SU-DHL-6 (cell line): ENCODE measurements at regions not wholly inside any gene's neighbourhood (a gene's known extent, or its start where the extent isn't known, plus 50 kb on each side); places are given as distances from the start of the nearest gene placed in this dataset.

Experiments
- H2AFZ ChIP-seq: fragments of 200-600 bp; sonication (generic); 2 replicates; pipeline ENCODE4 v1.6.1; 2014; ENCODE audit warnings: low read depth, mild to moderate bottlenecking, moderate library complexity, mixed read lengths, antibody characterized with exemption, low read length; ENCODE audit not compliant: severe bottlenecking
- H3F3A ChIP-seq: fragments of 200-600 bp; shearing (Covaris generic); 2 replicates; pipeline ENCODE4 v1.6.0; 2016; ENCODE audit warnings: antibody characterized with exemption, mild to moderate bottlenecking; ENCODE audit not compliant: insufficient read depth
- H3K27ac ChIP-seq: fragments of 200-600 bp; sonication (generic); 2 replicates; pipeline ENCODE4 v1.5.1; 2016; ENCODE audit warnings: low read depth, mild to moderate bottlenecking, low read length, moderate library complexity, mixed read lengths
- H3K27me3 ChIP-seq: fragments of 200-600 bp; sonication (generic), shearing (Covaris generic); 2 replicates; pipeline ENCODE4 v1.6.0; 2014; ENCODE audit warnings: mild to moderate bottlenecking, low read length
- H3K36me3 ChIP-seq: fragments of 200-600 bp; sonication (generic); 2 replicates; pipeline ENCODE4 v1.6.1; 2014; ENCODE audit warnings: mild to moderate bottlenecking, low read length, mixed read lengths
- H3K4me2 ChIP-seq: fragments of 300-600, 200-600 bp; shearing (Covaris generic), sonication (generic); 2 replicates; pipeline ENCODE4 v1.6.0; 2014; ENCODE audit warnings: low read length, low read depth, mild to moderate bottlenecking; ENCODE audit not compliant: poor library complexity, severe bottlenecking
- H3K4me3 ChIP-seq: fragments of 200-600 bp; sonication (generic); 2 replicates; pipeline ENCODE4 v1.5.1; 2014; ENCODE audit warnings: antibody characterized with exemption, low read length, mild to moderate bottlenecking, mixed read lengths; ENCODE audit not compliant: insufficient read depth, poor library complexity, severe bottlenecking
- H3K79me2 ChIP-seq: fragments of 200-600 bp; sonication (generic); 2 replicates; pipeline ENCODE4 v1.6.1; 2014; ENCODE audit warnings: mild to moderate bottlenecking, low read length, moderate library complexity; ENCODE audit not compliant: insufficient read depth
- H3K9ac ChIP-seq: fragments of 200-600 bp; sonication (generic); 2 replicates; pipeline ENCODE4 v1.7.0; 2014; ENCODE audit warnings: mild to moderate bottlenecking, low read length
- H3K9me2 ChIP-seq: fragments of 200-600 bp; sonication (generic); replicated peaks from 2 replicates; pipeline ENCODE4 v1.6.1; 2014; ENCODE audit warnings: low read length; ENCODE audit not compliant: insufficient read depth
- H3K9me3 ChIP-seq: fragments of 200-600 bp; sonication (generic); 2 replicates; pipeline ENCODE4 v1.6.1; 2014; ENCODE audit warnings: low read length, mixed read lengths; ENCODE audit not compliant: insufficient read depth
- H4K20me1 ChIP-seq: fragments of 200-600 bp; sonication (generic); 2 replicates; pipeline ENCODE4 v1.6.1; 2014; ENCODE audit warnings: low read depth, mild to moderate bottlenecking, antibody characterized with exemption, low read length, moderate library complexity, mixed read lengths
- EZH2phosphoT487 ChIP-seq: fragments of 200-600 bp; sonication (generic), shearing (Covaris generic); conservative IDR thresholded peaks from 2 replicates; pipeline ENCODE4 v1.6.1; 2018; ENCODE audit warnings: mild to moderate bottlenecking, antibody characterized with exemption, low read length, moderate library complexity, mixed read lengths
- TF ChIP-seq, protein P1 (sequence below): fragments of 200-600 bp; sonication (generic); IDR thresholded peaks from one replicate; pipeline ENCODE4 v1.5.1; 2017; ENCODE audit warnings: antibody characterized with exemption, mild to moderate bottlenecking, low read length, moderate library complexity; ENCODE audit not compliant: insufficient read depth, poor library complexity, severe bottlenecking

- no peaks in the 10 kb centered on the region for H3K79me2 ChIP-seq
- H3K9ac ChIP-seq: no peak overlapping the region
- H4K20me1 ChIP-seq: no peaks in the 10 kb centered on the region
- no peaks in the 10 kb centered on the region for H3F3A ChIP-seq
- no peak overlapping the region for H2AFZ ChIP-seq
- no peaks in the 10 kb centered on the region for H3K36me3 ChIP-seq
- TF ChIP-seq EZH2phosphoT487: no peak
- TF ChIP-seq, protein P1, sequence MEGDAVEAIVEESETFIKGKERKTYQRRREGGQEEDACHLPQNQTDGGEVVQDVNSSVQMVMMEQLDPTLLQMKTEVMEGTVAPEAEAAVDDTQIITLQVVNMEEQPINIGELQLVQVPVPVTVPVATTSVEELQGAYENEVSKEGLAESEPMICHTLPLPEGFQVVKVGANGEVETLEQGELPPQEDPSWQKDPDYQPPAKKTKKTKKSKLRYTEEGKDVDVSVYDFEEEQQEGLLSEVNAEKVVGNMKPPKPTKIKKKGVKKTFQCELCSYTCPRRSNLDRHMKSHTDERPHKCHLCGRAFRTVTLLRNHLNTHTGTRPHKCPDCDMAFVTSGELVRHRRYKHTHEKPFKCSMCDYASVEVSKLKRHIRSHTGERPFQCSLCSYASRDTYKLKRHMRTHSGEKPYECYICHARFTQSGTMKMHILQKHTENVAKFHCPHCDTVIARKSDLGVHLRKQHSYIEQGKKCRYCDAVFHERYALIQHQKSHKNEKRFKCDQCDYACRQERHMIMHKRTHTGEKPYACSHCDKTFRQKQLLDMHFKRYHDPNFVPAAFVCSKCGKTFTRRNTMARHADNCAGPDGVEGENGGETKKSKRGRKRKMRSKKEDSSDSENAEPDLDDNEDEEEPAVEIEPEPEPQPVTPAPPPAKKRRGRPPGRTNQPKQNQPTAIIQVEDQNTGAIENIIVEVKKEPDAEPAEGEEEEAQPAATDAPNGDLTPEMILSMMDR: no peak
- H3K4me3 ChIP-seq: no peak overlapping the region
- H3K9me2 ChIP-seq: no peaks in the 10 kb centered on the region
- H3K9me3 ChIP-seq: no peaks in the 10 kb centered on the region
- no peaks in the 10 kb centered on the region for H3K27me3 ChIP-seq
- no peak overlapping the region for H3K4me2 ChIP-seq
- no peak overlapping the region for H3K27ac ChIP-seq
Observed at GRCh38 chr3:107897471-107898061, 193.3 kb downstream of the CD47 start.

DNA sequence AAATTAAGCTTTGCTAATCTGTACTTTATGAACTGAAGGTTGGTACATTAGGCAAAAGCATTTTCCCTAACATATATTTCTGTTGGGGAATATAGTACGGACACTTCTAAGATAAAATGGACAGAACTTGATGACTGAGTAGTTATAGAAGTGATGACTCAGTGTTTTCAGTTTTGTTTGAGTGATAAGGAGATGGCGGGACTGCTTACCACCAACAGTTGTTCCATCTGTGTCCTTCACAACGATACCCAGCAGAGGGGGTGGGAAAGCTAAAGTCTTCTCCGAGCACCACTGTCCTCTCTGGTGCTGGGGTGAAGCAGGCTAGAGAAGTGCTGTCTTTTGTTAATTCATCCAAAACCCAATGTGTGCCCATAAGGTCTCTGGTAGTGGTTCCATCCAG lies 195.8 kb downstream of the CD47 start:
- Histone ChIP-seq H3K27ac (no peak overlapping the region), H3K4me2 (no peak overlapping the region), H4K20me1 (no peaks in the 10 kb centered on the region), H3F3A (no peaks in the 10 kb centered on the region), H2AFZ (no peak overlapping the region), H3K79me2 (no peaks in the 10 kb centered on the region), H3K9ac (no peak overlapping the region), H3K36me3 (no peaks in the 10 kb centered on the region), H3K9me2 (no peaks in the 10 kb centered on the region), H3K27me3 (no peaks in the 10 kb centered on the region), H3K4me3 (no peak overlapping the region), H3K9me3 (no peaks in the 10 kb centered on the region)
- TF ChIP-seq, protein P1: no peak

- no peaks in the 10 kb centered on the region for H3K9me3 ChIP-seq
- H3K4me3 ChIP-seq: no peak overlapping the region
- H2AFZ ChIP-seq: no peak overlapping the region
- H3K36me3 ChIP-seq: no peaks in the 10 kb centered on the region
- H3K4me2 ChIP-seq: no peak overlapping the region
- TF ChIP-seq, protein P1: no peak
- no peak for TF ChIP-seq EZH2phosphoT487
- H3K27me3 ChIP-seq: no peaks in the 10 kb centered on the region
- no peaks in the 10 kb centered on the region for H3F3A ChIP-seq
- no peaks in the 10 kb centered on the region for H3K9me2 ChIP-seq
- no peak overlapping the region for H3K9ac ChIP-seq
- no peaks in the 10 kb centered on the region for H3K79me2 ChIP-seq
- H3K27ac ChIP-seq: no peak overlapping the region
- no peaks in the 10 kb centered on the region for H4K20me1 ChIP-seq
Observed at GRCh38 chr3:107892955-107893624, 197.7 kb downstream of the CD47 start.
